ENCODE measurements at regions not wholly inside any gene's neighbourhood (a gene's known extent, or its start where the extent isn't known, plus 50 kb on each side); places are given as distances from the start of the nearest gene placed in this dataset.

DNA sequence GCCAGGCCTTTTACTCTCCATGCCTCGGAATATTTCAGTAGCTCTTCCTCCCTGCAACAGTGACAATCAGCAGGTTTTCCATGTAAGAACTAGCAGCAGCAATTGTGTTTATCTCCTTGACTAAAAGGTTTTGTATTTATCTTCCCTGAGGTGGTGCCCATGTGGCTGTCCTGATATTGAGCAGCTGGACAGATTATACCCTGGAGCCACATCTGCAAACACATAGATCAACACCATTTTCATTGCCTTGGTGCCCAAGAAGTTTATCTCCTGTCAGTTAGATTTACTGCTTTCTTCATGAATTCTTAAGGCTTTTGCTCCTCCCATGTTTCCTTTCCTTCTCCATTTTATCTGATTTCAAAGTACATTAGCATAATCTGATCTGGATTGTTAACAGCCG, 378.4 kb downstream of the SPATA31D1 start:
- TF ChIP-seq, protein P1, sequence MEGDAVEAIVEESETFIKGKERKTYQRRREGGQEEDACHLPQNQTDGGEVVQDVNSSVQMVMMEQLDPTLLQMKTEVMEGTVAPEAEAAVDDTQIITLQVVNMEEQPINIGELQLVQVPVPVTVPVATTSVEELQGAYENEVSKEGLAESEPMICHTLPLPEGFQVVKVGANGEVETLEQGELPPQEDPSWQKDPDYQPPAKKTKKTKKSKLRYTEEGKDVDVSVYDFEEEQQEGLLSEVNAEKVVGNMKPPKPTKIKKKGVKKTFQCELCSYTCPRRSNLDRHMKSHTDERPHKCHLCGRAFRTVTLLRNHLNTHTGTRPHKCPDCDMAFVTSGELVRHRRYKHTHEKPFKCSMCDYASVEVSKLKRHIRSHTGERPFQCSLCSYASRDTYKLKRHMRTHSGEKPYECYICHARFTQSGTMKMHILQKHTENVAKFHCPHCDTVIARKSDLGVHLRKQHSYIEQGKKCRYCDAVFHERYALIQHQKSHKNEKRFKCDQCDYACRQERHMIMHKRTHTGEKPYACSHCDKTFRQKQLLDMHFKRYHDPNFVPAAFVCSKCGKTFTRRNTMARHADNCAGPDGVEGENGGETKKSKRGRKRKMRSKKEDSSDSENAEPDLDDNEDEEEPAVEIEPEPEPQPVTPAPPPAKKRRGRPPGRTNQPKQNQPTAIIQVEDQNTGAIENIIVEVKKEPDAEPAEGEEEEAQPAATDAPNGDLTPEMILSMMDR (IDR thresholded peaks at IDR 0.05; ENCODE audit: insufficient read depth, low read length, poor library complexity, severe bottlenecking): no peak
- no peak for TF ChIP-seq EZH2phosphoT487 (conservative IDR thresholded peaks at IDR 0.05; ENCODE audit: low read length)
